Transverse colon (tissue), 4 donors: ENCODE measurements at regions not wholly inside any gene's neighbourhood (a gene's known extent, or its start where the extent isn't known, plus 50 kb on each side); places are given as distances from the start of the nearest gene placed in this dataset.

Experiments
- EP300 ChIP-seq: sonication (generic); formaldehyde crosslinking; IDR thresholded peaks from one replicate; pipeline ENCODE4 v1.6.1; 2017; ENCODE audit warnings: antibody characterized with exemption, low read depth
- POLR2A ChIP-seq: fragments of 450-650 bp; IDR thresholded peaks from one replicate; pipeline ENCODE4 v1.6.1; 2016; ENCODE audit warnings: antibody characterized with exemption, mild to moderate bottlenecking, moderate library complexity
- POLR2AphosphoS5 ChIP-seq, 3 donors: sonication (generic); formaldehyde crosslinking; IDR thresholded peaks; one replicate each; pipeline ENCODE4 v1.6.1; 2016; ENCODE audit warnings: antibody characterized with exemption in 3 of 3
- TF ChIP-seq, protein P1 (sequence below), 5 experiments: fragments of 200-600 bp in 3 of 5; fragments of 450-650 bp in 2 of 5; sonication (generic) in 3 of 5; IDR thresholded peaks; 1 replicate in 2 of 5; 2 replicates in 3 of 5; pipeline ENCODE4 v1.5.1; 2016 to 2017; ENCODE audit warnings: antibody characterized with exemption in 5 of 5, inconsistent platforms in 3 of 5, mild to moderate bottlenecking in 2 of 5, moderate library complexity in 1 of 5

DNA sequence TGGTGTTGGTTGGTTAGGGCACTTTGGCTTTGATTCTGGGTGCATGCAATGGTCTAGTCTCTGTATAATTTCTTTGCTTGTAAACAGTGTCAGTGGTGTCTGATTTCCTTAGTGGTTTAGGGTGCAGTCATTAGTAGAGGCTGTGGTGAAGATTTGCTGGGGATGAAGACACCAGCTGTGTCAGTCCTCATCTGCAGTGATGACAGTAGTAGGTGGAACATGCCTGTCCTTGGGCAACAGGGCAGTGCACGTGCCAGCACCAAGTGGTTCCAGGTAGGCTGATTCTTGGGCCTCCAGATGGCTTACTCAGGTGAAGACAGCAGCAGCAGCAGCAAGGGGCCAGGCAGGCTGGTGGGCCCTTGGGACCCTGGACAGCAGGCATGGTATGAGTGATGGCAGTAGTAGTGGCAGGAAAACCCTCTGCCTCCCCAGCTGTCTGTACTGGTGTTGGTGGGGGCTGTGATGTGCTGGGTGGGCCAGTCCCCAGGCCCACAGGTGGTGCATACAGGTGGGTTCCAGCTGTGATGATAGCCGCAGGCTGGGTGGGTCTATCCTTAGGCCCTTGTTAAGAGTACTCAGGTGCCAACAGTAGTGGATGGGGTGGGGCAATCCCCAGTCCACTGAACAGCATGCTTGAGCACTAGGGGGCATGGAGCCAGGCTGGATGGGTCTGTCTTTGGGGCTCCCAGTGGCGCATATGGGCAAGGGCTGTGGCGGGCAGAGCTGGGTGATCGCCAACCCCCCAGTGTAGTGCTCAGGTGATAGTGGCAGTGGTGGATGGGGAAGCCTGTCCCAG lies 140.7 kb upstream of the THUMPD2 start:
- TF ChIP-seq POLR2A: no peak
- TF ChIP-seq POLR2AphosphoS5 (IDR thresholded peaks at IDR 0.05): no peak
- no peak for TF ChIP-seq EP300
- TF ChIP-seq, protein P1, sequence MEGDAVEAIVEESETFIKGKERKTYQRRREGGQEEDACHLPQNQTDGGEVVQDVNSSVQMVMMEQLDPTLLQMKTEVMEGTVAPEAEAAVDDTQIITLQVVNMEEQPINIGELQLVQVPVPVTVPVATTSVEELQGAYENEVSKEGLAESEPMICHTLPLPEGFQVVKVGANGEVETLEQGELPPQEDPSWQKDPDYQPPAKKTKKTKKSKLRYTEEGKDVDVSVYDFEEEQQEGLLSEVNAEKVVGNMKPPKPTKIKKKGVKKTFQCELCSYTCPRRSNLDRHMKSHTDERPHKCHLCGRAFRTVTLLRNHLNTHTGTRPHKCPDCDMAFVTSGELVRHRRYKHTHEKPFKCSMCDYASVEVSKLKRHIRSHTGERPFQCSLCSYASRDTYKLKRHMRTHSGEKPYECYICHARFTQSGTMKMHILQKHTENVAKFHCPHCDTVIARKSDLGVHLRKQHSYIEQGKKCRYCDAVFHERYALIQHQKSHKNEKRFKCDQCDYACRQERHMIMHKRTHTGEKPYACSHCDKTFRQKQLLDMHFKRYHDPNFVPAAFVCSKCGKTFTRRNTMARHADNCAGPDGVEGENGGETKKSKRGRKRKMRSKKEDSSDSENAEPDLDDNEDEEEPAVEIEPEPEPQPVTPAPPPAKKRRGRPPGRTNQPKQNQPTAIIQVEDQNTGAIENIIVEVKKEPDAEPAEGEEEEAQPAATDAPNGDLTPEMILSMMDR (IDR thresholded peaks at IDR 0.05): no peak
